OCI-LY3 (cell line): ENCODE measurements at regions not wholly inside any gene's neighbourhood (a gene's known extent, or its start where the extent isn't known, plus 50 kb on each side); places are given as distances from the start of the nearest gene placed in this dataset.

ENCODE experiments used
- CTCF ChIP-seq: fragments of 200-600, 300-600 bp; sonication (generic); IDR thresholded peaks from 2 replicates; pipeline ENCODE4 v1.5.1; 2014; ENCODE audit warnings: antibody characterized with exemption, low read length, low read depth
- EZH2phosphoT487 ChIP-seq: fragments of 200-600 bp; shearing (Covaris generic); IDR thresholded peaks from 2 replicates; pipeline ENCODE4 v1.6.1; 2018; ENCODE audit warnings: antibody characterized with exemption, mixed run types, low read depth

GRCh38 chr7:142488036-142488633 is 230.3 kb upstream of the PRSS58 start:
- TF ChIP-seq CTCF (no peak), EZH2phosphoT487 (no peak)
